CD4-positive, alpha-beta T cell treated with Interleukin-4 for 4 hours (primary cell): ENCODE measurements at regions not wholly inside any gene's neighbourhood (a gene's known extent, or its start where the extent isn't known, plus 50 kb on each side); places are given as distances from the start of the nearest gene placed in this dataset.

ENCODE experiments used
- DNase-seq: peaks from one replicate; pipeline ENCODE4 v3.0.0-alpha.2; 2020

- no peak for DNase-seq
These were observed 85.9 kb upstream of the USP47 start for GRCh38 chr11:11755871-11756270.

GRCh38 chr11:11752679-11753078 lies 89.1 kb upstream of the USP47 start:
- DNase-seq = no peak

GRCh38 chr11:11750017-11750878 lies 91.5 kb upstream of the USP47 start:
- DNase-seq = no peak

- no peak for DNase-seq
These were observed 92.9 kb upstream of the USP47 start for GRCh38 chr11:11748706-11749365.

GRCh38 chr11:11747570-11747969 lies 94.2 kb upstream of the USP47 start:
- no peak for DNase-seq

- DNase-seq = no peak
These were observed 95.3 kb upstream of the USP47 start for GRCh38 chr11:11746449-11746848.

GRCh38 chr11:11743216-11743615 lies 98.6 kb upstream of the USP47 start:
- DNase-seq = no peak

- no peak for DNase-seq
These were observed 99.3 kb upstream of the USP47 start for GRCh38 chr11:11742486-11742885.

GRCh38 chr11:11740836-11741235 lies 100.9 kb upstream of the USP47 start:
- no peak for DNase-seq

GRCh38 chr11:11740073-11740702 lies 101.6 kb upstream of the USP47 start:
- no peak for DNase-seq

GRCh38 chr11:11738370-11738769 lies 103.4 kb upstream of the USP47 start:
- DNase-seq = no peak

- no peak for DNase-seq
These were observed 106.2 kb upstream of the USP47 start for GRCh38 chr11:11735586-11735985.

- no peak for DNase-seq
These were observed 108.5 kb upstream of the USP47 start for GRCh38 chr11:11733246-11733747.

- no peak for DNase-seq
These were observed 109.7 kb upstream of the USP47 start for GRCh38 chr11:11732116-11732515.

GRCh38 chr11:11731311-11732083 lies 109.7 kb upstream of the GALNT18 start:
- DNase-seq = no peak

- DNase-seq = no peak
These were observed 106.6 kb upstream of the GALNT18 start for GRCh38 chr11:11728386-11728785.

GRCh38 chr11:11725438-11725837 lies 103.6 kb upstream of the GALNT18 start:
- no peak for DNase-seq

- no peak for DNase-seq
These were observed 103.2 kb upstream of the GALNT18 start for GRCh38 chr11:11724994-11725393.

- DNase-seq = no peak
These were observed 101.1 kb upstream of the GALNT18 start for GRCh38 chr11:11722861-11723260.

- DNase-seq = no peak
These were observed 100.4 kb upstream of the GALNT18 start for GRCh38 chr11:11722246-11722645.

- DNase-seq = no peak
These were observed 96.7 kb upstream of the GALNT18 start for GRCh38 chr11:11718511-11718910.

- DNase-seq = no peak
These were observed 95.4 kb upstream of the GALNT18 start for GRCh38 chr11:11717064-11717725.
